ENCODE measurements at regions not wholly inside any gene's neighbourhood (a gene's known extent, or its start where the extent isn't known, plus 50 kb on each side); places are given as distances from the start of the nearest gene placed in this dataset.

DNA sequence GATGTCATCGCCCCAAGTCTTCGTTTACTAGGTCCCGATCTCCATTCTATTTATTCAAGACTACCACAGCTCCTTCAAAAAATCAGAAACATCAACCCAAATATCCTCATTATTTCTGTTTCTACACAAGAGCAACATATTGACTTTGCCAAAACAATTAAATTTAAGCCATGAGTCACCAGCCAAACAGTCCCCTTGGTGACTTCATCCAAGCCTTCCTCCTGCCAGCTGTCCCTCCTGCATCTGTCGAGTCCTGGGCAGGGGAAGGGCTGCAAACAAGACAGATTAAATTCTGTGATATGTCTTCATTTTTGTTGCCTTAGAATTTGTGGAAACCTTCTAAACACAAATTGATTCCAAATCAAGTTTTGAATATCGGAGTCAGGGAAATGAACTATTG is 110.3 kb downstream of the SP3 start:
- TF ChIP-seq, protein P1, sequence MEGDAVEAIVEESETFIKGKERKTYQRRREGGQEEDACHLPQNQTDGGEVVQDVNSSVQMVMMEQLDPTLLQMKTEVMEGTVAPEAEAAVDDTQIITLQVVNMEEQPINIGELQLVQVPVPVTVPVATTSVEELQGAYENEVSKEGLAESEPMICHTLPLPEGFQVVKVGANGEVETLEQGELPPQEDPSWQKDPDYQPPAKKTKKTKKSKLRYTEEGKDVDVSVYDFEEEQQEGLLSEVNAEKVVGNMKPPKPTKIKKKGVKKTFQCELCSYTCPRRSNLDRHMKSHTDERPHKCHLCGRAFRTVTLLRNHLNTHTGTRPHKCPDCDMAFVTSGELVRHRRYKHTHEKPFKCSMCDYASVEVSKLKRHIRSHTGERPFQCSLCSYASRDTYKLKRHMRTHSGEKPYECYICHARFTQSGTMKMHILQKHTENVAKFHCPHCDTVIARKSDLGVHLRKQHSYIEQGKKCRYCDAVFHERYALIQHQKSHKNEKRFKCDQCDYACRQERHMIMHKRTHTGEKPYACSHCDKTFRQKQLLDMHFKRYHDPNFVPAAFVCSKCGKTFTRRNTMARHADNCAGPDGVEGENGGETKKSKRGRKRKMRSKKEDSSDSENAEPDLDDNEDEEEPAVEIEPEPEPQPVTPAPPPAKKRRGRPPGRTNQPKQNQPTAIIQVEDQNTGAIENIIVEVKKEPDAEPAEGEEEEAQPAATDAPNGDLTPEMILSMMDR (IDR thresholded peaks at IDR 0.05; ENCODE audit: insufficient read depth, low read length, poor library complexity, severe bottlenecking), result no peak
- no peak for TF ChIP-seq EZH2phosphoT487 (conservative IDR thresholded peaks at IDR 0.05; ENCODE audit: low read length)
